ENCODE measurements at regions not wholly inside any gene's neighbourhood (a gene's known extent, or its start where the extent isn't known, plus 50 kb on each side); places are given as distances from the start of the nearest gene placed in this dataset.
"Not testable (repeated sequence)": the region's sequence is repeated elsewhere in the genome, so short reads cannot be mapped to it uniquely, and the experiment has no call there.

DNA sequence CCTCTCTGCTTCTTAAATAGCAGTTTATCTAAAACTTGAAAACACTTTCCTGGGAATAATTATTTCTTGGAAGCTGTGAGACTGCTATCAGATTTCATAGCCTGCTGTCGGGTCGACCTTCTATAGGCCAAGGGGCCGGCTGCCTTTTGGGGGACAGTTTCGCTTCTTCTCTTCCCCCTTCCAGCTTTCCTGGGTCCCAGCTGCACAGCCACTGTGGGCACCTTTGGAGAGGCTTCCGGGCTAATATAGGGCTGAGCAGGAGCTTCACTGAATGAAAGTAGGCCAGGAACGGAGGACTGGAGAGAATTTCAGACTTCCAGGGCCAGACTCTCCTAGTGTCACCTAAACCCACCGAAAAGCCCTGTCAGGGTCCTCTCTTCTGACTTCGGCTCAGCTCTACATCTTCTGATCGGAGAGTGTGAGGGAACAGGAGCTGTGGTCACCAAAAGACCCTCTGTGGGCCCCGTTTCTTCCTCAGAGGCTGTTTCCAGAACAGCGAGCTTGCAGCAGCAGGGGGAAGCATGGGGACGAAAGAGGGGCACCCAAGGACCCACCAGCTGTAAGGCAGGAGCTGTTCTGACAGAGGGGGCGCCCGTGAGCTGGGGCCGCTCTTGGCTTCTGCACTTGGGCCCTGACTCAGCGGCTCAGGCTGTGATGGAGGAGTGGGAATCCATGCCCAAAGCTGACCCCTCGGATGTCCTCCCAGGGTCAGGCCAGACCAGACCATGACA is 620.6 kb downstream of the BCOR start:
- DNase-seq = peak in 1 of 4 experiments; percentile 17

DNA sequence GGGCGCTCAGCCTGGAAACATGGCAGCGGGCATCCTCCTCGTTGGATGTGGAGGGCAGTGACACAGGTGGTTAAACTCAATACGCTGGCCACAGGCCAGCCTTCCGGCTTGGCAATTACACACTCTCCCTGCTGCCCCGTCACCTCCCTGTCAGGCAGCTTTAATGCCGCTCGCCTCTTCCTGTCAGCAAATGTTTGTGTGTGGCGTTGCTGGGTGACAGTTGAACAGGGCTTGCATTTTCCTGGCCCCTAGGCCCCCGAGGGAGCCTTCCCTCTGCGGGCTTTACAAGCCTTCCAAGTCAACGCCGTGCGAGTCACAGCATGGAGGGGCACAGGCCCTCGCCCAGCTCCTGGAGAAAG is 620.0 kb downstream of the BCOR start:
- peak in 3 of 4 experiments; percentile 18 to 36 (median 28) for DNase-seq

- DNase-seq = no peak
These were observed 617.9 kb downstream of the BCOR start for GRCh38 chrX:39479856-39480255.

- no peak for DNase-seq
These were observed 616.8 kb downstream of the BCOR start for GRCh38 chrX:39480963-39481362.

GRCh38 chrX:39481621-39482020 is 616.1 kb downstream of the BCOR start:
- DNase-seq = no peak

DNA sequence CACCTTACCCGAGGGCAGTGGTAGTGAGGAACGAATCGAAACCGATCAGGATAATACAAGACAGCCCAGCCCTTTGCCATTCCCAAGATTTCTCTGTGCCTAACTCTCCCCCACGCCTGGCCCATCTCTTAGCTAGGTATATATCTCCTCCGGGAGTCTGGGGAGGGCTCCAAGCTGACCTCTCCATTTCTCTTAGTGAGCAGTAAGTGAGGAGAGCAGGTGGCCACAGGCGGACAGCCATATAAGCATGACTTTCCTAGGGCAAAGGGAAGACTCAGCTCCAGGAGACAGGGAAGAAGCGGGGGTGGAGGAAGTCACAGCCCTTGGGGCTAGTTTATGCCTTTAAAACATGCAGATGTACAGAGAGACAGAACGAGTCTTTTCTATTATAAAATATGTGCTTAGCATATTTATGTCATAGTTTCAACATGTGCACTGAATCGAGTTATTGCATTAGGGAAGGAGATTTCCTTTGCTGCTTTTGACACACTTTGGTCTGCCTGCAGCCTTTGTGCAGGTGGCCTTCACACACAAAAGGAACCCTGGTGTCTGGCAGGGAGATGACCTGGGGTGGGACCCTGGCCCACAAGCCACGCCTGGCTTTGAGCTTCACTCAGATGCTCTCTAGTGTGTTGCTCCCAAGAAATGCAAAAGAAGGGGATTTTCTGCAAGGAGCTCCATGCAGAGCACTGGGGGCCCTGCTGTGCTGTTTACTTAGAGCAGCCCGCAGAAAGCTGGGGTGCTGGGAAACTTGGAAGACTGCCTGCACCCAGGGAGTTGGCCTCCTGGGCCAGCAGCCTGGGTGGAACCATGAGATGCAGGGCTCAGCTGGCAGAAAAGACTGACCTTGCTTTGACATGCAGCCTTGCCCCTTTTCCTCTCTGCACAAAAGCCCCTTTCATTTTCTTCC is 613.3 kb downstream of the BCOR start:
- DNase-seq = no peak

- DNase-seq = peak in 3 of 4 experiments; percentile 27 to 40 (median 32)
These were observed 610.4 kb downstream of the BCOR start for GRCh38 chrX:39487166-39487968.

- DNase-seq = no peak
These were observed 609.8 kb downstream of the BCOR start for GRCh38 chrX:39487969-39488330.

GRCh38 chrX:39491548-39492297 is 606.0 kb downstream of the BCOR start:
- peak; percentile 51 to 81 (median 66) for DNase-seq

- DNase-seq = peak; percentile 39 to 68 (median 58)
These were observed 605.1 kb downstream of the BCOR start for GRCh38 chrX:39492497-39493162.

DNA sequence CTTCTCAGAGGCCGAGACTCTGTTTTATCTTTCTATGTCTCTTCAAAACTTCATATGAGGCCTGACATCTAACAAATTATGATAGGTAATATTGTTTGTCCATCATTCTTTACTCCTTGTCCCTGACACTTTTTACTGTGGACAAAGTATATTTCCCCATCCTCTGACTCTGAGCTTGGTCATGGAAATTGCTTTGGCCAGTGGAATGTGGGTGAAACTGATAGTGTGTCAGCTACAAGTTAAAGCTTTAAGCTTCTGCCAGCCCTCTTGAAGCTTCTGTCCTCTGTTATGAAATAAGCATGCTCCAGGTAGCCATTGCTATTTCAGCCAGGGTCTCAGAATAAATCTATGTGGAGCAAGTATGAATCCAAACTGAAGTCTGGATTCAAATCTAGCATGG is 604.6 kb downstream of the BCOR start:
- no peak for DNase-seq

DNA sequence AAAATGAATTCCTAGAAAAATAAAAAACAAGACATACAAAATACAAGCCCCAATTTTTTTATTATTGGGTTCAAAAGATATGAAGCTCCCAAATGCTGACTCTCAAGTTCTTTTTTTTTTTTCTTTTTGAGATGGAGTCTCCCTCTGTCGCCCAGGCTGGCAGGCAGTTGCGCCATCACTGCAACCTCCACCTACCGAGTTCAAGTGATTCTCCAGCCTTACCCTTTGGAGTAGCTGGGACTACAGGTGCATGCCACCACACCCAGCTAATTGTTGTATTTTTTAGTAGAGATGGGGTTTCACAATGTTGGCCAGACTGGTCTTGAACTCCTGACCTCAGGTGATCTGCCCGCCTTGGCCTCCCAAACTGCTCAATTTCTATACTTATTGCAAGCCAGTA is 600.6 kb downstream of the BCOR start:
- DNase-seq = not testable (repeated sequence)

- peak in 3 of 4 experiments; percentile 40 to 58 (median 46) for DNase-seq
These were observed 600.0 kb downstream of the BCOR start for GRCh38 chrX:39497702-39498265.

GRCh38 chrX:39499996-39500395 is 597.8 kb downstream of the BCOR start:
- no peak for DNase-seq

- DNase-seq = no peak
These were observed 595.9 kb downstream of the BCOR start for GRCh38 chrX:39501822-39502221.

DNA sequence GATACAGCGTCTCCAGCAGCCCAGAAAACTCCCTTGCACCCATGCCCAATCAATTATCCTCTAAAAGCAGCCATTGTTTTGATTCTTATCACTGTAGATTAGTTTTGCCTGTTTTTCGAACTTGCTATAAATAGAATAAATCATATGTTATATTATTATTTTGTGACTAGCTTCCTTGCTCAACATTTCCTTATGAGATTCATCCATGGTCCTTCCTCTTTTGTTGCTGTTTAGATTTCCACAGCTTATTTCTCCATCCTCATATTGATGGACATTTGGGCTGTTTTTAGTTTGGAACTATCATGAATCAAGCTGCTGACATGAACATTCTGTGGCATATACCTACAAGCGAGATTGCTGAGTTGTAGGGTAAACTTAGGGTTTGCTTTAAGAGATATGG is 595.3 kb downstream of the BCOR start:
- peak in 2 of 4 experiments; percentile 58 to 62 for DNase-seq

DNA sequence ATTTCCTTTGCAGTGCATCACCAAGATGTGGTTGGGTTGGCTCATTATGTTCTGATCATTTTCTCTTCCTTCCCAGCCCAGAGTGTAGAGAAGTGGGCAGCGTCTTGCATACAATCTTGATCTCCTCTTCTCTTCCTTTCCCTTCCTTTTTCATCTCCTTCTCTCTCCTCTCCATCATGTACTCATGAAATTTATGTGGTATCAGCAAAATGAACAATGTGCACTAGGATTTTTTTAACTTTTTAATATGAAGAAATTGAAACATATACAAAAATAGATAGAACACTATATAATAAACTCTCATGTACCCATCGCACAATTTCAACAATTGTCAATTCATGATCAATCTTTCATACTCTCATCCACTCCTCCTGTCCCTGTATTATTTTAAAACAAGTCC is 593.5 kb downstream of the BCOR start:
- no peak for DNase-seq

GRCh38 chrX:39504850-39505259 is 592.9 kb downstream of the BCOR start:
- DNase-seq = no peak

DNA sequence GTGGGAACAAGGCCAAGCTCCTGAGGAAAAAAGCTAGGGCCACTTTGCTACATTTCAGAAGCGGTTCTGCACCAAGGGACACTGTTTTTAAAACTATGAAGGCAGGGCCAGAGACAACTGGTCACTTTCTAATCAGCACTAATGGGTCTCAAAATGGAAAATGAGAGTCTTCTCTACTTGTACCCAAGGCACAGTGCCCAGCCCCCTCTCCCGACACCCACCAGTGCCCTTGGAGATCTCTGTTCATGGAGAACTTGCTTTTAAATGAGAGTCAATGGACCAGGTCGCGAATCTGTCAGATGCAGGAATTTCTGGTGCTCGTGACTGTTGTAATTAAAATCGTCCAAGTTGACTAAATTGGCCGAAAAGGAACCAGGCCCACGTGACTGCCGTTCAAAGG is 591.6 kb downstream of the BCOR start:
- no peak for DNase-seq

GRCh38 chrX:39507034-39507433 is 590.7 kb downstream of the BCOR start:
- DNase-seq = no peak

GRCh38 chrX:39507617-39508299 is 590.0 kb downstream of the BCOR start:
- no peak for DNase-seq

Measured in suppressor macrophage (primary cell).